ENCODE measurements at regions not wholly inside any gene's neighbourhood (a gene's known extent, or its start where the extent isn't known, plus 50 kb on each side); places are given as distances from the start of the nearest gene placed in this dataset.
"Not testable (repeated sequence)": the region's sequence is repeated elsewhere in the genome, so short reads cannot be mapped to it uniquely, and the experiment has no call there.

DNA sequence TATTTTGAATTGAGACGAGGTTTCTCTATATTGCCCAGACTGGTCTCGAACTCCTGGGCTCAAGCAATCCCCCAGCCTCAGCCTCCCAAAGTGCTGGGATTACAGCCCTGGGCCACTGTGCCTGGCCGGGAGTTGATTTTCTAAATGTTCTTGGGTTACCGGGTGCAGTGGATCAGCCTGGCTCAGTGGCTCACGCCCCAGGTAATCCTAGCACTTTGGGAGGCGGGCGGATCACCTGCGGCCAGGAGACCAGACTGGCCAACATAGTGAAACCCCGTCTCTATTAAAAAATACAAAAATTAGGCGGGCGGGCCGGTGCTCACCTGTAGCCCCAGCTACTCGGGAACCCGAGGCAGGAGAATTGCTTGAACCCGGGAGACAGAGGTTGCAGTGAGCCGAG is 106.9 kb upstream of the LARP1 start:
- Mint-ChIP-seq H3K4me1 (peaks cover 10% of the 10 kb centered on the region), H3K36me3 (ENCODE audit: low read depth) (no peaks in the 10 kb centered on the region), H3K4me3 (no peak overlapping the region), H3K9me3 (no peaks in the 10 kb centered on the region), H3K27me3 (peaks cover 21% of the 10 kb centered on the region), H3K27ac (no peak overlapping the region)
- no peak for DNase-seq
- ChIA-PET POLR2A (no interaction called here), CTCF (interaction anchor here (0.5 to 0.6 kb wide), 2 partner anchors 11 to 223 kb away, joined by 3 read pairs; no protein-coding TSS in a partner anchor)

DNA sequence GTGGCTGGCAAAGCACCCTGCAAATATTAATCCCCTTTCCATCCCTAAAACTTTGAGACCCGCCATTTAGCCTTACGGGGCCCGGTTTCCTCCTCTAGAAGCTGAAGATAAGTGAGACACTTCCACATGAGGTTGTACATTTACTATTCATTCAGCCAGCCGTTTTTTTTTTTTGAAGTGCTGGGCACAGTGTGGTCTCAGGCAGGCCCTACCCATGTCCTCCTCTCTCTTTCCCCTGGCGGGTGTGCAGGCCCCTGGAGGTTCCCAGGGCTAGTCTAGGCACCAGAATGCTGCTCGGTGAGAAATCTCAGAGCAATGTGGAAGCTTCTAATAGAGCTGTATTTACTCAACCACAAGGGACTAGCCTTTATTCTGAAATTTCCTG is 107.4 kb upstream of the LARP1 start:
- no peak overlapping the region for H3K27ac Mint-ChIP-seq
- POLR2A ChIA-PET = no interaction called here

DNA sequence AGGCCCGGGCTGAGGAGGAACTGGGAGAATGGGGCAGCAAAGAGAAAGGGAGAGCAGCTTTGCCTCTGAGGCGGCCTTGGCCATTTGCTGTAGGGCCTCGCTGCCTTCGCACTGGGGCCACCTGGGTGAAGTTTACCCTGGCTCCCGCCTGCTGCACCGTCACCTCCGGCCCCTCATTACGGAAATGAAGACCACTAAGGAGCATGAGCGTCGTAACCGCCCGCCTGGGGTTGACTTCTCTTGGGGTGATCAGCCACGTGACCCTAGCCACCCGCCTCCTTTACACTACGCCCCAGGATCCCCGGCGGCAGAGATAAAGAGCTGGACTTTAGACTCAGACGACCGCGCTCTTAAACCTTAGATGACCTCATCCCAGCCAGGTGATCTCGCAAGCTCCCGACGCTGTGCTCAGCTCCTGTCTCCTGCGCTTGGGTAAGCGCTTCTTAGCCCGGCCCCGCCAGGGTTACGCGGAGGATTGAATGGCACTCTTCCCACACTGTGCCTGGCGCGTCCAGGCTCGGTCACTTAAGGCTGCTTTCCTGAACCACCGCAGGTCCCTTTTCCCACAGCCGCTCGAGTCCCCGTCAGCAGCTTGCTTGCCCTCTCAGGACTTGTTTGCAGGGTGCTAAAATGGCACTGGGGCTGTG is 107.9 kb upstream of the LARP1 start:
- POLR2A ChIA-PET = no interaction called here
- H3K27ac Mint-ChIP-seq = no peak overlapping the region

More for the DNA sequence above, 107.4 kb upstream of the LARP1 start:
- peaks cover 10% of the 10 kb centered on the region for H3K4me1 Mint-ChIP-seq
- H3K27me3 Mint-ChIP-seq = peaks cover 21% of the 10 kb centered on the region
- no peak overlapping the region for H3K4me3 Mint-ChIP-seq
- DNase-seq = no peak
- H3K36me3 Mint-ChIP-seq (ENCODE audit: low read depth) = no peaks in the 10 kb centered on the region
- CTCF ChIA-PET = interaction anchor here (0.5 to 1.6 kb wide), 3 partner anchors 10 to 224 kb away, joined by 3 to 5 read pairs (median 3); no protein-coding TSS in a partner anchor
- no peaks in the 10 kb centered on the region for H3K9me3 Mint-ChIP-seq

DNA sequence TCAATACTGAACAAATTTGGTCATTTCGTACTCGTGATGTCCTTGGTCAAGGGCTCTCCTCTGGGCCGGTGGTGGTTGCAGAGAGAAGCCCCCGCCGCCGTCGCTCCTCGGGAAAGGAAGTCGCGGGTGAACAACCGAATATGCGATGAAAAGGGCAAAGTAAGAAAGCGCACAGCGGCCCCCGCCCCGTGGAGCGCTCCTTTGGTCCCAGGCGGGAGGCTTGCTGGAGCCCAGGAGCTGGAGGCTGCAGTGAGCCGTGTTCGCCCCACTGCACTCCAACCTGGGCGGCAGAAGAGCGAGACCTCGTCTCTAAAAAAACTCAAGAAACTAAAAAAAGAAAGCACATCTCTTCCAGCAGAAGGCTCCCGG is 108.4 kb upstream of the LARP1 start:
- H3K27ac Mint-ChIP-seq = no peak overlapping the region
- peaks cover 25% of the 10 kb centered on the region for H3K27me3 Mint-ChIP-seq
- H3K9me3 Mint-ChIP-seq = no peaks in the 10 kb centered on the region
- no peak overlapping the region for H3K4me3 Mint-ChIP-seq
- peaks cover 10% of the 10 kb centered on the region for H3K4me1 Mint-ChIP-seq
- H3K36me3 Mint-ChIP-seq (ENCODE audit: low read depth) = no peaks in the 10 kb centered on the region
- CTCF ChIA-PET = interaction anchor here (1.6 kb wide), 1 partner anchor 14 kb away, joined by 5 read pairs; no protein-coding TSS in a partner anchor
- POLR2A ChIA-PET = no interaction called here
- DNase-seq = no peak

More for the DNA sequence above, 107.9 kb upstream of the LARP1 start:
- peaks cover 10% of the 10 kb centered on the region for H3K4me1 Mint-ChIP-seq
- H3K27me3 Mint-ChIP-seq = peaks cover 23% of the 10 kb centered on the region
- DNase-seq = no peak
- H3K9me3 Mint-ChIP-seq = no peaks in the 10 kb centered on the region
- peak overlapping the region; percentile 42 for H3K4me3 Mint-ChIP-seq
- no peaks in the 10 kb centered on the region for H3K36me3 Mint-ChIP-seq (ENCODE audit: low read depth)
- CTCF ChIA-PET = interaction anchor here (0.6 to 1.6 kb wide), 2 partner anchors 15 to 224 kb away, joined by 3 to 5 read pairs; no protein-coding TSS in a partner anchor

DNA sequence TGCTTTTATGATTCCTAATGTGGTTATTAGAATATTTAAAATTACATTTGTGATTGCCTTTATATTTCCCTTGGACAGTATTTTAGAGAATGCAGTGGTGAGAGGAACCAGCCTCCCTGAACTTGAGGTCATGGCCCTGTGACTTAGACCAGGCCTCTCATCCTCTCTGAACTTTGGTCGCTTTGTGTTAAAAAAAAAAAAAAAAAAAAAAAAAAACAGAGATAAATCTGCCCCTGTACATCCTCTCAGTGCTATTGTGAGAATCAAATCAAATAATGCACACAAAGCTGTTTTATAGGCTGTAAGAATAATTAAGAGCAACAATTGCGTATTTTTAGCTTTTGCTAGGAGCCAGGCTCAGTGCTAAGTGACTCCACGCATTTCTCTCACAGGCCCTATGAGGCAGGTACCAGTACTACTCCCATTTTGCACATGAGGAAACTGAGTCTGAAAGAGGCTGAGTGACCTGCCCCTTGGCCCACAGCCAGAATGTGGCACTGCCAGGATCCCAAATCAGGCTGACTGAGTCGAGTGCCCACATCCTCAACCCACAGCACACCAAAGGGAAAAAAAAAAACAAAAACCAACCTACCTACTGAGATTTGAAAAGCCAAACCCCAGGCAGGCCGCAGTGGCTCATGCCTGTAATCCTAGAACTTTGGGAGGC is 110.3 kb upstream of the LARP1 start:
- Mint-ChIP-seq H3K4me3 (no peak overlapping the region), H3K27ac (no peak overlapping the region), H3K36me3 (ENCODE audit: low read depth) (no peaks in the 10 kb centered on the region), H3K27me3 (peaks cover 31% of the 10 kb centered on the region), H3K4me1 (peaks cover 10% of the 10 kb centered on the region), H3K9me3 (no peaks in the 10 kb centered on the region)
- ChIA-PET CTCF (interaction anchor here (0.7 kb wide), 1 partner anchor 120 kb away, joined by 3 read pairs; no protein-coding TSS in a partner anchor), POLR2A (no interaction called here)
- DNase-seq = no peak

DNA sequence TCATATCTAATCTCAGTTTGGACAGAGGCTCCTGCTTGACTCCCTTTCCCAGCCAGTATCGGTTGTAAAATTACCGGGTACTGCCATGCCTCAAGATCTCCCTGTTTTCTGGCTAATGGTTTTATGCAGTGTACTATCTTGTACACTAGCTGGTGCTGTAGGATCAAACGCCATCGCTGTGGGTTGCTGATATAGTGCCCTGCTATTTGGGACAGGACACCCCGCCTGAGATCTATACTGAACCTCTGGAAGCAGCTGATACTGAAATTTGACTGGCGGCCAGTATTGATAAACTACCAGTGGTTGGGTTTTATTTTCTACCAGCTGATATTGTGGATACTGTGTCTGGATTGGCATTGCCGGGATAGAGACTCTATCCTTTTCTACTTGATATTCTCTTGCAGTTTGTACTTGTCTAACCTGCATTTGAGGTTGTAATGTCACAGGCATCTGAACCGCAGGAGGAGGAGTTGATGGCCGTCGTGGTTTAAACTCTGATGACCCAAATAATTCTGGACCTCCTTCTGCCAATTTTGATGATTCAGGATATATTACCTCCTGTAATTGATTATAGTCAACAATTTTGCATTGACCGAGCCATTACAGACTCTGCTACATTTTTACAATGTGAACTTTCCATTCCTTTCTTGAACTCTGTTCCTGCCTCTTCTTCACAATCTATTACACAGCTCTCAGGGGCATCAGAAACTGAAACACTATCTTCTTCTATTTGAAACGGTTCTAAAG is 112.5 kb upstream of the LARP1 start:
- ChIA-PET CTCF (no interaction called here), POLR2A (no interaction called here)
- Mint-ChIP-seq H3K4me1 (peaks cover 7% of the 10 kb centered on the region), H3K9me3 (no peaks in the 10 kb centered on the region), H3K27ac (no peak overlapping the region), H3K4me3 (no peak overlapping the region), H3K27me3 (peaks cover 28% of the 10 kb centered on the region), H3K36me3 (ENCODE audit: low read depth) (no peaks in the 10 kb centered on the region)
- no peak for DNase-seq

DNA sequence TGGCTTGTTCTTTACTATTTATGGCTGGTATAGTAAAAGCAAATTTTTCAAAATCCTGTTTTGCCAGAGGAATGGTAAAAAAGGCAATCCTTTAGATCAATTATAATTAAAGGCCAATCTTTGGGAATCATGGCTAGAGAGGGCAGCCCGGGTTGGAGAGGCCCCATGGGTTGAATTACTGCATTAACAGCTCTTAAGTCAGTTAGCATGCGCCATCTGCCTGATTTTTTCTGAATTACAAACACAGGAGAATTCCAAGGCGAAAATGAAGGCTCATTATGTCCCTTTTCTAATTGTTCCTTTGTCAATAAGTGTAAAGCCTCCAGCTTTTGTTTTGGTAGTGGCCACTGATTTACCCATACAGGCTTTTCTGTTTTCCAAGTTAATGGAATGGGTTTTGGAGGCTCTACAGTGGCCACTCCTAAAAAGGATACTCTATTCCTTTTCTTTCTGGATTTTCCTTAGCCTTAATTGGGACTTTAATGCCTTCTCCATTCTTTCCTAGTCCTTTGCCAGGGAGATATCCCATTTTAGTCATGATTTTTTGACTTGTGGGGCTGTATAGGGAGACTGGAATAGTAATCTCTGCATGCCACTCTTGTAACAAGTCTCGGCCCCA is 114.9 kb upstream of the LARP1 start:
- H3K9me3 Mint-ChIP-seq; H3K4me3 Mint-ChIP-seq; POLR2A ChIA-PET; H3K27ac Mint-ChIP-seq; H3K36me3 Mint-ChIP-seq (ENCODE audit: low read depth); DNase-seq; H3K4me1 Mint-ChIP-seq: not testable (repeated sequence)
- H3K27me3 Mint-ChIP-seq = peaks cover 16% of the 10 kb centered on the region
- CTCF ChIA-PET = interaction anchor here (0.7 to 1.2 kb wide), 4 partner anchors 8 to 14 kb away, joined by 3 read pairs; no protein-coding TSS in a partner anchor

DNA sequence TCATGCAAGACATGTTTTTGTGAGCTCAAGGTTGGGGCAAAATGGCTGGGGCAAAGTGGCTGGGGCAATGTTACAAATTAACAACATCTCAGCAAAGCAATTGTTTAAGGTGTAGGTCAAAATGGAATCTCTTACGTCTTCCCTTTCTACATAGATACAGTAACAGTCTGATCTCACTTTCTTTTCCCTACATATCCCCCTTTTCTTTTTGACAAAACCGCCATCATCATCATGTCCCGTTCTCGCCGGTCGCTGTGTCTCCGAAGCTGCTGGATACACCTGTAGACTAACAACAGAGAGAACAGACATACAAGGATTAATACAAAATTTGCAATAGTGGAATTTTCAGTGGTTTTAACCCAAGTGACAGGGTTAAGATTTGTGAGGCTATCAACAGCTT is 118.4 kb upstream of the LARP1 start:
- H3K9me3 Mint-ChIP-seq; H3K36me3 Mint-ChIP-seq (ENCODE audit: low read depth); DNase-seq; POLR2A ChIA-PET; H3K27ac Mint-ChIP-seq; H3K27me3 Mint-ChIP-seq; H3K4me1 Mint-ChIP-seq; H3K4me3 Mint-ChIP-seq: not testable (repeated sequence)
- CTCF ChIA-PET = interaction anchor here (0.6 kb wide), 1 partner anchor 472 kb away, joined by 3 read pairs; no protein-coding TSS in a partner anchor

DNA sequence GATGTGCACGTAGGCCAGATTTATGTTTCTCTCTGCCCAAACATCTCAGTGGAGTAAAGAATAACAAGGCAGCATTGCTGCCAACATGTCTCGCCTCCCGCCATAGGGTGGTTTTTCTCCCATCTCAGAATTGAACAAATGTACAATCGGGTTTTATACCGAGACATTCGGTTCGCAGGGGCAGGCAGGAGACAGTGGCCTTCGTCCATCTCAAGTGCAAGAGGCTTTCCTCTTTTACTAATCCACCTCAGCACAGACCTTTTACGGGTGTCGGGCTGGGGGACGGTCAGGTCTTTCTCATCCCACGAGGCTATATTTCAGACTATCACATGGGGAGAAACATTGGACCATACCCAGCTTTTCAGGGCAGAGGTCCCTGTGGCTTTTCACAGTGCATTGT is 118.9 kb upstream of the LARP1 start:
- H3K27ac Mint-ChIP-seq; CTCF ChIA-PET; H3K4me3 Mint-ChIP-seq; H3K36me3 Mint-ChIP-seq (ENCODE audit: low read depth); DNase-seq; H3K9me3 Mint-ChIP-seq; H3K4me1 Mint-ChIP-seq; POLR2A ChIA-PET; H3K27me3 Mint-ChIP-seq: not testable (repeated sequence)

DNA sequence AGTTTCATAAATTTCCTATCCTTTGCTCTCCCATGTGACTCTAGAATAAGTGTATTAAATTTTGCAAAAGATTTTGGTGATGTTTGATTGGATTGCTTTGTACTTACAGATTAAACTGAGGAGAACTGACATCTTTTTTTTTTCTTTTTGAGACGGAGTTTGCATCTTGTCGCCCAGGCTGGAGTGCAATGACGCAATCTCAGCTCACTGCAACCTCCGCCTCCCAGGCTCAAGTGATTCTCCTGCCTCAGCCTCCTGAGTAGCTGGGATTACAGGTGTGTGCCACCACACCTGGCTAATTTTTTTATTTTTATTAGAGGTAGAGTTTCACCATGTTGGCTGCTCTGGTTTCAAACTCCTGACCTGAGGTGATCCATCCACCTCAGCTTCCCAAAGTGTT is 121.4 kb upstream of the LARP1 start:
- CTCF ChIA-PET = interaction anchor here (0.7 kb wide), 1 partner anchor 173 kb away, joined by 4 read pairs; no protein-coding TSS in a partner anchor
- H3K4me3 Mint-ChIP-seq; H3K27me3 Mint-ChIP-seq; H3K9me3 Mint-ChIP-seq; POLR2A ChIA-PET; DNase-seq; H3K36me3 Mint-ChIP-seq (ENCODE audit: low read depth); H3K27ac Mint-ChIP-seq; H3K4me1 Mint-ChIP-seq: not testable (repeated sequence)

DNA sequence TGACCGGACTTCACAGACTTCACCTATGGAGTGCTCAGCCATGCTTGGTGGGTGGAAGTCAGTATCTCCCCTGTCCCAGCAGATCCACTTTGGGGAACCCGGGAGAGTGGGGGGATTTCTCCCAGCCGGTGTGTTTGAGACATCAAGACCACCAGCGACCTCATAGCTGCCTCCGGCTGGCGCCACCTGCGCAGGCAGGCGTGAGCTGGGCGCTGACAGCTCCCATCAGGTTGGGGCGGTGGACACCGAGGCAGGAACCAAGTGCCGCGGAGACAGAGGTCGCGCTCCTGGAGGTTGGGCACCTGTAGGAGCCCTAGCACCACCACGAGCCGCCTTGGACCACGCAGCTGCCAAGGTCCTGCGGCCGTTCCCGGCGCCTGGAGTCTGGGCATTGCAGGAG is 124.0 kb upstream of the LARP1 start:
- H3K4me3 Mint-ChIP-seq = no peak overlapping the region
- ChIA-PET CTCF (interaction anchor here (1.5 kb wide), 1 partner anchor 171 kb away, joined by 3 read pairs; no protein-coding TSS in a partner anchor), POLR2A (interaction anchor here (1.2 kb wide), 1 partner anchor 196 kb away, joined by 3 read pairs; no protein-coding TSS in a partner anchor)
- H3K9me3 Mint-ChIP-seq = no peaks in the 10 kb centered on the region
- H3K27me3 Mint-ChIP-seq = no peaks in the 10 kb centered on the region
- H3K36me3 Mint-ChIP-seq (ENCODE audit: low read depth) = no peaks in the 10 kb centered on the region
- H3K27ac Mint-ChIP-seq = no peak overlapping the region
- H3K4me1 Mint-ChIP-seq = no peaks in the 10 kb centered on the region
- DNase-seq = no peak

DNA sequence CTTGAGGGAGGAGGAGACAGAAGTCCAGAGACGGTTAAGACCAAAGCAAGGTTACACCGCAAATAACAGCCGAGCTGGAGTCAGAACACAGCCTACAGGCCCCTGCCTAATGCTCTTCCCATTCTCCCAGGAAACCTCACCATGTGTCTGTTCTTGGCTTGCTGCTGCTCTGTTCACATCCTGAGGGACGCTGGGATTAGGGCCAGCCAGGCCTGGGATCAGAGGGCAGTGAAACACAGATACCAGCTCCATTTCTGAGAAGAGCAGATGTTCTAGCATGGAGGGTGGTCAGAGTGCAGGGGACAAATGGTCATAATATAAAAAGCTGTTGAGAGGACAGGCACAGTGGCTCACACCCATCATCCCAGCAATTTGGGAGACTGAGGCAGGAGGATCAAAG is 124.8 kb upstream of the LARP1 start:
- no peak overlapping the region for H3K27ac Mint-ChIP-seq
- no peaks in the 10 kb centered on the region for H3K36me3 Mint-ChIP-seq (ENCODE audit: low read depth)
- no peaks in the 10 kb centered on the region for H3K9me3 Mint-ChIP-seq
- CTCF ChIA-PET = interaction anchor here (1.5 kb wide), 1 partner anchor 170 kb away, joined by 3 read pairs; no protein-coding TSS in a partner anchor
- H3K27me3 Mint-ChIP-seq = no peaks in the 10 kb centered on the region
- no peak for DNase-seq
- POLR2A ChIA-PET = interaction anchor here (1.2 kb wide), 1 partner anchor 197 kb away, joined by 3 read pairs; no protein-coding TSS in a partner anchor
- H3K4me3 Mint-ChIP-seq = no peak overlapping the region
- no peaks in the 10 kb centered on the region for H3K4me1 Mint-ChIP-seq

DNA sequence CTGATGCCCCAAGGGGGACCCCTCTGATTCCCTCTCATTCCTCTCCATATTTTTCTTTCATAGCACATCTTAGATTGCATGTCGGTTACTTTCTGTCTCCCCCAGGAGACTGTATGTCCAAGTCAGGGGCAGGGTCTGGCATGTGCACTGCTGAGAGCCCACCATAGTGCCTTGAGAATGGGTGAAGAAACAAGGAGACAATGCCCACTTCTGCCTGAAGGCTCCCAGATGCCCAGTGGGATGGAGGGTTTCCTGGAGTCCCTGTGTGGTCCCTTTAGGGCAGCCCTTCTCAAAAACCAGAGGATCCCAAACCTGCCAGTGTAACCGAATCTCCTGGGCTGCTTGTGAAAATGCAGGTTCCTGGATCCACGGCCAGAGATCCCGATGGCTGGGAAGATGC is 126.5 kb upstream of the LARP1 start:
- Mint-ChIP-seq H3K36me3 (ENCODE audit: low read depth) (no peaks in the 10 kb centered on the region), H3K27me3 (no peaks in the 10 kb centered on the region), H3K27ac (no peak overlapping the region), H3K4me3 (no peak overlapping the region), H3K4me1 (no peaks in the 10 kb centered on the region), H3K9me3 (no peaks in the 10 kb centered on the region)
- DNase-seq = no peak
- POLR2A ChIA-PET = no interaction called here
- CTCF ChIA-PET = no interaction called here

All from activated CD4-positive, alpha-beta memory T cell treated with anti-CD3 and anti-CD28 coated beads, Interleukin-2, amount 10 ng/mL, durations not matched to agents 7 days and 5 days (primary cell).